GM19238 (cell line): ENCODE measurements at regions not wholly inside any gene's neighbourhood (a gene's known extent, or its start where the extent isn't known, plus 50 kb on each side); places are given as distances from the start of the nearest gene placed in this dataset.
"Not testable (repeated sequence)": the region's sequence is repeated elsewhere in the genome, so short reads cannot be mapped to it uniquely, and the experiment has no call there.

Experiments used
- DNase-seq: peaks from one replicate; pipeline ENCODE4 v3.0.0; 2011; ENCODE audit warnings: low spot score; ENCODE audit not compliant: insufficient read length

- DNase-seq, result no peak
Observed at GRCh38 chr3:147669077-147669476, 259.9 kb downstream of the ZIC1 start.

GRCh38 chr3:147672035-147672434, 262.9 kb downstream of the ZIC1 start:
- DNase-seq, result no peak

GRCh38 chr3:147672436-147672835, 263.3 kb downstream of the ZIC1 start:
- DNase-seq, result no peak

- DNase-seq, result no peak
Observed at GRCh38 chr3:147675761-147676160, 266.6 kb downstream of the ZIC1 start.

- DNase-seq, result no peak
Observed at GRCh38 chr3:147680837-147681483, 271.8 kb downstream of the ZIC1 start.

- DNase-seq, result no peak
Observed at GRCh38 chr3:147688868-147689267, 279.7 kb downstream of the ZIC1 start.

GRCh38 chr3:147699175-147699838, 290.1 kb downstream of the ZIC1 start:
- DNase-seq, result no peak

GRCh38 chr3:147701195-147701594, 292.0 kb downstream of the ZIC1 start:
- DNase-seq, result no peak

GRCh38 chr3:147702509-147702908, 293.3 kb downstream of the ZIC1 start:
- no peak for DNase-seq

GRCh38 chr3:147705651-147706051, 296.5 kb downstream of the ZIC1 start:
- no peak for DNase-seq

GRCh38 chr3:147710753-147711152, 301.6 kb downstream of the ZIC1 start:
- not testable (repeated sequence) for DNase-seq

GRCh38 chr3:147712357-147712756, 303.2 kb downstream of the ZIC1 start:
- DNase-seq, result no peak

GRCh38 chr3:147712758-147713157, 303.6 kb downstream of the ZIC1 start:
- not testable (repeated sequence) for DNase-seq

- no peak for DNase-seq
Observed at GRCh38 chr3:147713234-147714133, 304.3 kb downstream of the ZIC1 start.

- DNase-seq, result no peak
Observed at GRCh38 chr3:147729641-147730040, 320.5 kb downstream of the ZIC1 start.

- DNase-seq, result no peak
Observed at GRCh38 chr3:147730284-147730683, 321.1 kb downstream of the ZIC1 start.

- DNase-seq, result no peak
Observed at GRCh38 chr3:147733217-147733616, 324.1 kb downstream of the ZIC1 start.

- DNase-seq, result no peak
Observed at GRCh38 chr3:147735616-147736015, 326.5 kb downstream of the ZIC1 start.

GRCh38 chr3:147736226-147736625, 327.1 kb downstream of the ZIC1 start:
- no peak for DNase-seq

- DNase-seq, result no peak
Observed at GRCh38 chr3:147737376-147737775, 328.2 kb downstream of the ZIC1 start.

- no peak for DNase-seq
Observed at GRCh38 chr3:147740928-147741327, 331.8 kb downstream of the ZIC1 start.

GRCh38 chr3:147744967-147745366, 335.8 kb downstream of the ZIC1 start:
- no peak for DNase-seq
